SK-N-SH (cell line): ENCODE measurements at regions not wholly inside any gene's neighbourhood (a gene's known extent, or its start where the extent isn't known, plus 50 kb on each side); places are given as distances from the start of the nearest gene placed in this dataset.

Source experiments
- CTCF ChIA-PET: fragments of 300-600, 350-600 bp; formaldehyde crosslinking; extraction: SDS; loops from one replicate; lab custom pipeline; 2021; lab: Yijun Ruan, JAX
- POLR2A ChIA-PET: fragments of 350-600 bp; sonication (Branson Sonifier 250); formaldehyde crosslinking; extraction: SDS; loops from one replicate; lab custom pipeline; 2020; ENCODE audit warnings: antibody characterized with exemption, inconsistent platforms; lab: Yijun Ruan, JAX
- DNase-seq: peaks from one replicate; pipeline ENCODE4 v3.0.0; 2012
- H2AFZ ChIP-seq: fragments of 200-600 bp; sonication (generic); 2 replicates; pipeline ENCODE4 v1.8.1; 2016; ENCODE audit warnings: antibody characterized with exemption, mild to moderate bottlenecking, low read depth
- H3F3A ChIP-seq: fragments of 200-600 bp; sonication (generic); replicated peaks from 2 replicates; pipeline ENCODE3; 2016; ENCODE audit warnings: antibody characterized with exemption, mild to moderate bottlenecking; ENCODE audit not compliant: insufficient read depth
- H3K27ac ChIP-seq, 2 experiments: fragments of 200-500 bp in 1 of 2; fragments of 200-600 bp in 1 of 2; sonication (Bioruptor generic) in 1 of 2; sonication (generic), shearing (Covaris generic) in 1 of 2; 2 replicates each; pipeline versions ENCODE4 v1.5.1 to v1.6.1; 2014 to 2016; ENCODE audit warnings: low read depth in 2 of 2, inconsistent platforms in 1 of 2, low read length in 1 of 2, mild to moderate bottlenecking in 1 of 2, mixed read lengths in 1 of 2
- H3K27me3 ChIP-seq: fragments of 200-600 bp; sonication (generic), shearing (Covaris generic); 2 replicates; pipeline ENCODE4 v1.6.1; 2016; ENCODE audit warnings: mixed run types; ENCODE audit not compliant: insufficient read depth
- H3K36me3 ChIP-seq, 2 experiments: fragments of 200-500 bp in 1 of 2; fragments of 200-600 bp in 1 of 2; sonication (Bioruptor generic) in 1 of 2; sonication (generic) in 1 of 2; replicated peaks in 1 of 2; 2 replicates each; pipeline versions ENCODE3 to v1.5.1; 2014 to 2016; ENCODE audit warnings: low read length in 1 of 2, mild to moderate bottlenecking in 1 of 2; ENCODE audit not compliant: insufficient read depth in 2 of 2, control insufficient read depth in 1 of 2
- H3K4me1 ChIP-seq, 2 experiments: fragments of 200-500 bp in 1 of 2; fragments of 200-600 bp in 1 of 2; sonication (Bioruptor generic) in 1 of 2; sonication (generic), shearing (Covaris generic) in 1 of 2; 2 replicates each; pipeline versions ENCODE4 v1.5.1 to v1.6.1; 2014 to 2016; ENCODE audit warnings: low read depth in 1 of 2, low read length in 1 of 2, mixed run types in 1 of 2; ENCODE audit not compliant: insufficient read depth in 2 of 2, control insufficient read depth in 1 of 2
- H3K4me2 ChIP-seq: fragments of 200-600 bp; sonication (generic), shearing (Covaris generic); 2 replicates; pipeline ENCODE4 v1.6.1; 2017; ENCODE audit warnings: mixed run types
- H3K4me3 ChIP-seq, 2 experiments: fragments of 200-500 bp in 1 of 2; fragments of 200-600 bp in 1 of 2; sonication (Bioruptor generic) in 1 of 2; sonication (generic), shearing (Covaris generic) in 1 of 2; 2 replicates each; pipeline versions ENCODE4 v1.5.1 to v1.8.1; 2014 to 2016; ENCODE audit warnings: low read depth in 2 of 2, inconsistent platforms in 1 of 2, low read length in 1 of 2, mild to moderate bottlenecking in 1 of 2, mixed read lengths in 1 of 2, moderate library complexity in 1 of 2
- H3K79me2 ChIP-seq: fragments of 200-600 bp; sonication (generic); 2 replicates; pipeline ENCODE4 v1.8.1; 2017; ENCODE audit warnings: mild to moderate bottlenecking; ENCODE audit not compliant: insufficient read depth
- H3K9ac ChIP-seq: fragments of 200-600 bp; sonication (generic); 2 replicates; pipeline ENCODE4 v1.6.1; 2017; ENCODE audit warnings: mixed run types
- H3K9me2 ChIP-seq: fragments of 200-600 bp; sonication (generic); 2 replicates; pipeline ENCODE4 v1.6.1; 2017; ENCODE audit warnings: mixed run types
- H3K9me3 ChIP-seq: fragments of 200-600 bp; sonication (generic); 2 replicates; pipeline ENCODE4 v1.6.1; 2017; ENCODE audit warnings: mixed run types, mild to moderate bottlenecking, moderate library complexity
- H4K20me1 ChIP-seq: fragments of 200-600 bp; sonication (generic); 2 replicates; pipeline ENCODE4 v1.6.1; 2017; ENCODE audit warnings: mild to moderate bottlenecking, mixed run types; ENCODE audit not compliant: insufficient read depth
- EZH2phosphoT487 ChIP-seq: fragments of 200-600 bp; sonication (generic); IDR thresholded peaks from 2 replicates; pipeline ENCODE4 v1.6.1; 2017; ENCODE audit warnings: low read depth, mixed run types, mild to moderate bottlenecking, antibody characterized with exemption, moderate library complexity, borderline replicate concordance
- GABPA ChIP-seq: IDR thresholded peaks from 2 replicates; pipeline ENCODE4 v1.4.0; 2012; ENCODE audit warnings: low read depth, mild to moderate bottlenecking
- GATA2 ChIP-seq: sonication (generic); formaldehyde crosslinking; IDR thresholded peaks from 2 replicates; pipeline ENCODE4 v1.5.0; 2020; ENCODE audit warnings: mild to moderate bottlenecking, missing genetic modification reagents
- MEF2A ChIP-seq: IDR thresholded peaks from 2 replicates; pipeline ENCODE4 v1.4.0; 2012; ENCODE audit warnings: low read depth, borderline replicate concordance
- MXI1 ChIP-seq: IDR thresholded peaks from 2 replicates; pipeline ENCODE4 v1.6.1; 2012; ENCODE audit warnings: mild to moderate bottlenecking, low read depth, low read length, improper control_type of control experiment
- NFIC ChIP-seq: IDR thresholded peaks from 2 replicates; pipeline ENCODE4 v1.4.0; 2012; ENCODE audit warnings: borderline replicate concordance
- RXRA ChIP-seq: IDR thresholded peaks from 2 replicates; pipeline ENCODE4 v1.4.0; 2012; ENCODE audit warnings: low read depth, mild to moderate bottlenecking, borderline replicate concordance
- WGBS: methylation state at CpG from one replicate; pipeline ENCODE4 v1.1.6; 2017; ENCODE audit warnings: low lambda C conversion rate; 5-methylcytosine and 5-hydroxymethylcytosine counted together
- TF ChIP-seq, protein P1 (sequence below): IDR thresholded peaks from 2 replicates; pipeline ENCODE4 v1.6.1; 2012; ENCODE audit warnings: mild to moderate bottlenecking, low read depth, low read length, moderate library complexity
- TF ChIP-seq, protein P2 (sequence below): fragments of 200-600 bp; sonication (generic); IDR thresholded peaks from 2 replicates; pipeline ENCODE4 v1.6.1; 2017; ENCODE audit warnings: antibody characterized with exemption, mild to moderate bottlenecking, moderate library complexity
- TF ChIP-seq, protein P3 (sequence below): fragments of 150-350 bp; IDR thresholded peaks from 2 replicates; pipeline ENCODE4 v1.6.1; 2016; ENCODE audit warnings: mild to moderate bottlenecking, low read depth, low read length

DNA sequence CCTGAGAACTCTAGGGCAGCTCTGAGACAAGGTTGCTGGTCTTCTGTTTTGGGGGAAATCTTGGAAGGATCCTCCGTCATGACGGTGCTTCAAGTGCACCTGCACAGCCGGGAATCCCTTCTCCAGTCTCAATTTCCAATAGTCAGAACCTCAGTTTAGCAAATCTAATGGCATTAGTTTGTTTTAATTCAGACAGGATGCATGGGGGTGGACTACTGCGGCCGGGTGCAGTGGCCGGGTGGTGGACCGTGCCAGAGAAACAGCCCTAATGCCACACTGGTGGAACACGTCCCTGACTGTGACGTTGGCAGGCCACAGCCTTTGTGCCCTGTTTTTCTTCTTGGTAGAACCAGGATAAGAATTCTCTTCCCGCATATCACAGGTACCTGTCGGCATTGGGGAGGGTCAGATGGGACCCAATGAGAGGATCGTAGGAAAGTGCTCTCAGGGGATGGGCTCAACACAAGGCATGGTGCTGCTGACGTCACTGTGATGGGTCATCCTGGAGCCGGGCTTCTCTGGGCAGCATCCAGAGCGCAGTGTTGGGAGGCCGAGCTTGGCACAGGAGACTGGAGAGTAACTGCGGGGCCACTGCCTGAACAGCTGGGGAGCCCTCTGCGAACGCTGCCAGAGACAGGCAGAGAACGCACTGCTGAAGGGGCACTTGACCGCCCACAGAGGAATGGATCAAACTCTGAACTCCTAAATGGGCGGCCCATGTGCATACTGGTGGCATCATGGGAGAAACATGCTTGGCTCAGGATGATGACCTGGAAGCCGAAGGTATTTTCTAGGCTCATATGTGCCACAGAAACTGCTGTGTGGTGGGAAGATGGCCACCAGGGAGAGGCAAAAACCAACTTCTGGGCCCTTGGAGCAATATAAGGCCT, 313.8 kb upstream of the SHH start:
- POLR2A ChIA-PET = no interaction called here
- WGBS = 19% methylated on average over 19 of the region's 23 CpGs

More for the DNA sequence above, 313.8 kb upstream of the SHH start:
- Histone ChIP-seq H3K27me3 (peaks cover 98% of the 10 kb centered on the region), H2AFZ (no peak overlapping the region), H3K9me3 (no peaks in the 10 kb centered on the region), H3F3A (no peaks in the 10 kb centered on the region), H3K36me3 (no peaks in the 10 kb centered on the region), H3K79me2 (no peaks in the 10 kb centered on the region), H3K4me1 (no peaks in the 10 kb centered on the region), H3K4me2 (no peak overlapping the region), H4K20me1 (no peaks in the 10 kb centered on the region), H3K27ac (no peak overlapping the region), H3K4me3 (no peak overlapping the region), H3K9ac (no peak overlapping the region), H3K9me2 (no peaks in the 10 kb centered on the region)
- CTCF ChIA-PET = interaction anchor here (1.2 kb wide), 1 partner anchor 18 kb away, joined by 4 read pairs; no protein-coding TSS in a partner anchor
- no peak for DNase-seq
- TF ChIP-seq MXI1 (no peak), NFIC (no peak), EZH2phosphoT487 (no peak), RXRA (no peak), GATA2 (CRISPR knock-in tag) (no peak), GABPA (no peak), MEF2A (no peak)
- TF ChIP-seq, protein P1, sequence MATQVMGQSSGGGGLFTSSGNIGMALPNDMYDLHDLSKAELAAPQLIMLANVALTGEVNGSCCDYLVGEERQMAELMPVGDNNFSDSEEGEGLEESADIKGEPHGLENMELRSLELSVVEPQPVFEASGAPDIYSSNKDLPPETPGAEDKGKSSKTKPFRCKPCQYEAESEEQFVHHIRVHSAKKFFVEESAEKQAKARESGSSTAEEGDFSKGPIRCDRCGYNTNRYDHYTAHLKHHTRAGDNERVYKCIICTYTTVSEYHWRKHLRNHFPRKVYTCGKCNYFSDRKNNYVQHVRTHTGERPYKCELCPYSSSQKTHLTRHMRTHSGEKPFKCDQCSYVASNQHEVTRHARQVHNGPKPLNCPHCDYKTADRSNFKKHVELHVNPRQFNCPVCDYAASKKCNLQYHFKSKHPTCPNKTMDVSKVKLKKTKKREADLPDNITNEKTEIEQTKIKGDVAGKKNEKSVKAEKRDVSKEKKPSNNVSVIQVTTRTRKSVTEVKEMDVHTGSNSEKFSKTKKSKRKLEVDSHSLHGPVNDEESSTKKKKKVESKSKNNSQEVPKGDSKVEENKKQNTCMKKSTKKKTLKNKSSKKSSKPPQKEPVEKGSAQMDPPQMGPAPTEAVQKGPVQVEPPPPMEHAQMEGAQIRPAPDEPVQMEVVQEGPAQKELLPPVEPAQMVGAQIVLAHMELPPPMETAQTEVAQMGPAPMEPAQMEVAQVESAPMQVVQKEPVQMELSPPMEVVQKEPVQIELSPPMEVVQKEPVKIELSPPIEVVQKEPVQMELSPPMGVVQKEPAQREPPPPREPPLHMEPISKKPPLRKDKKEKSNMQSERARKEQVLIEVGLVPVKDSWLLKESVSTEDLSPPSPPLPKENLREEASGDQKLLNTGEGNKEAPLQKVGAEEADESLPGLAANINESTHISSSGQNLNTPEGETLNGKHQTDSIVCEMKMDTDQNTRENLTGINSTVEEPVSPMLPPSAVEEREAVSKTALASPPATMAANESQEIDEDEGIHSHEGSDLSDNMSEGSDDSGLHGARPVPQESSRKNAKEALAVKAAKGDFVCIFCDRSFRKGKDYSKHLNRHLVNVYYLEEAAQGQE = no peak
- TF ChIP-seq, protein P2, sequence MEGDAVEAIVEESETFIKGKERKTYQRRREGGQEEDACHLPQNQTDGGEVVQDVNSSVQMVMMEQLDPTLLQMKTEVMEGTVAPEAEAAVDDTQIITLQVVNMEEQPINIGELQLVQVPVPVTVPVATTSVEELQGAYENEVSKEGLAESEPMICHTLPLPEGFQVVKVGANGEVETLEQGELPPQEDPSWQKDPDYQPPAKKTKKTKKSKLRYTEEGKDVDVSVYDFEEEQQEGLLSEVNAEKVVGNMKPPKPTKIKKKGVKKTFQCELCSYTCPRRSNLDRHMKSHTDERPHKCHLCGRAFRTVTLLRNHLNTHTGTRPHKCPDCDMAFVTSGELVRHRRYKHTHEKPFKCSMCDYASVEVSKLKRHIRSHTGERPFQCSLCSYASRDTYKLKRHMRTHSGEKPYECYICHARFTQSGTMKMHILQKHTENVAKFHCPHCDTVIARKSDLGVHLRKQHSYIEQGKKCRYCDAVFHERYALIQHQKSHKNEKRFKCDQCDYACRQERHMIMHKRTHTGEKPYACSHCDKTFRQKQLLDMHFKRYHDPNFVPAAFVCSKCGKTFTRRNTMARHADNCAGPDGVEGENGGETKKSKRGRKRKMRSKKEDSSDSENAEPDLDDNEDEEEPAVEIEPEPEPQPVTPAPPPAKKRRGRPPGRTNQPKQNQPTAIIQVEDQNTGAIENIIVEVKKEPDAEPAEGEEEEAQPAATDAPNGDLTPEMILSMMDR = no peak
- TF ChIP-seq, protein P3, sequence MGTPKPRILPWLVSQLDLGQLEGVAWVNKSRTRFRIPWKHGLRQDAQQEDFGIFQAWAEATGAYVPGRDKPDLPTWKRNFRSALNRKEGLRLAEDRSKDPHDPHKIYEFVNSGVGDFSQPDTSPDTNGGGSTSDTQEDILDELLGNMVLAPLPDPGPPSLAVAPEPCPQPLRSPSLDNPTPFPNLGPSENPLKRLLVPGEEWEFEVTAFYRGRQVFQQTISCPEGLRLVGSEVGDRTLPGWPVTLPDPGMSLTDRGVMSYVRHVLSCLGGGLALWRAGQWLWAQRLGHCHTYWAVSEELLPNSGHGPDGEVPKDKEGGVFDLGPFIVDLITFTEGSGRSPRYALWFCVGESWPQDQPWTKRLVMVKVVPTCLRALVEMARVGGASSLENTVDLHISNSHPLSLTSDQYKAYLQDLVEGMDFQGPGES = no peak
